Left ventricle myocardium inferior (tissue), 1 donor: ENCODE measurements at regions not wholly inside any gene's neighbourhood (a gene's known extent, or its start where the extent isn't known, plus 50 kb on each side); places are given as distances from the start of the nearest gene placed in this dataset.

ENCODE experiments used
- DNase-seq: peaks from one replicate; pipeline ENCODE4 v3.0.0-alpha.2; 2020
- H3K27ac ChIP-seq: fragments of 200-600 bp; replicated peaks from 2 replicates; pipeline ENCODE4 v1.8.0; 2021
- H3K27me3 ChIP-seq: fragments of 200-600 bp; 2 replicates; pipeline ENCODE4 v1.8.0; 2021; ENCODE audit warnings: low read depth
- H3K36me3 ChIP-seq: fragments of 200-600 bp; 2 replicates; pipeline ENCODE4 v1.8.0; 2021
- H3K4me1 ChIP-seq: fragments of 200-600 bp; 2 replicates; pipeline ENCODE4 v1.8.0; 2021
- H3K4me3 ChIP-seq: fragments of 200-600 bp; 2 replicates; pipeline ENCODE4 v1.8.0; 2021; ENCODE audit warnings: mild to moderate bottlenecking, moderate library complexity
- H3K9me3 ChIP-seq: fragments of 200-600 bp; replicated peaks from 2 replicates; pipeline ENCODE4 v1.8.0; 2021
- intact Hi-C: fragments of 100-400 bp; cut with micrococcal nuclease; formaldehyde crosslinking; loops from one replicate; pipeline ENCODE4 v1.11.0; 2022
- TF ChIP-seq, protein P1 (sequence below): fragments of 200-600 bp; IDR thresholded peaks from 2 replicates; pipeline ENCODE4 v1.8.0; 2021; ENCODE audit warnings: antibody characterized with exemption, mild to moderate bottlenecking, borderline replicate concordance
- donor health status: DM: no; HTN: yes; CAD: no; lungs with severe emphysema.

DNA sequence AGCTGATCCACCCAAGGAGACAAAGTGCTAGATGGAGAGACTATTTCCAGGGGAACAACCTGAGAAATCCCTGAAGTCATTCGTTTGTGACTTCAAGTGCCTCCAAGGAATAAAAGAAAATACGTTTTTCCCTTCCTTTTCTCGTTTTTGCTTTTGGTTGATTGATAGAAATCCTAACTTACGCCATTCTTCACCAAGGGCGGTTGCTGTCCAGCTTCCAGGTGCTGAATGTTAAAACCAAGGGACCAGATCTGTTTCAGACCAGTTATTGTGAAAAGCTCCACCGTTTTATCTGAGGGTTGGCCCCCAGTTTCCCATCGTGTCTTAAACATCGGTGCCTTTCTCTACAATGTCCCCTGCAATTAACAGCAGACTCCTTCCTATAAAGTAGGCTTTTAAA, 600.7 kb upstream of the SGCD start:
- no peak overlapping the region for H3K27ac ChIP-seq
- H3K36me3 ChIP-seq, result no peaks in the 10 kb centered on the region
- DNase-seq, result no peak
- H3K9me3 ChIP-seq, result no peaks in the 10 kb centered on the region
- intact Hi-C loops, result no loop called here
- no peak overlapping the region for H3K4me3 ChIP-seq
- TF ChIP-seq, protein P1, sequence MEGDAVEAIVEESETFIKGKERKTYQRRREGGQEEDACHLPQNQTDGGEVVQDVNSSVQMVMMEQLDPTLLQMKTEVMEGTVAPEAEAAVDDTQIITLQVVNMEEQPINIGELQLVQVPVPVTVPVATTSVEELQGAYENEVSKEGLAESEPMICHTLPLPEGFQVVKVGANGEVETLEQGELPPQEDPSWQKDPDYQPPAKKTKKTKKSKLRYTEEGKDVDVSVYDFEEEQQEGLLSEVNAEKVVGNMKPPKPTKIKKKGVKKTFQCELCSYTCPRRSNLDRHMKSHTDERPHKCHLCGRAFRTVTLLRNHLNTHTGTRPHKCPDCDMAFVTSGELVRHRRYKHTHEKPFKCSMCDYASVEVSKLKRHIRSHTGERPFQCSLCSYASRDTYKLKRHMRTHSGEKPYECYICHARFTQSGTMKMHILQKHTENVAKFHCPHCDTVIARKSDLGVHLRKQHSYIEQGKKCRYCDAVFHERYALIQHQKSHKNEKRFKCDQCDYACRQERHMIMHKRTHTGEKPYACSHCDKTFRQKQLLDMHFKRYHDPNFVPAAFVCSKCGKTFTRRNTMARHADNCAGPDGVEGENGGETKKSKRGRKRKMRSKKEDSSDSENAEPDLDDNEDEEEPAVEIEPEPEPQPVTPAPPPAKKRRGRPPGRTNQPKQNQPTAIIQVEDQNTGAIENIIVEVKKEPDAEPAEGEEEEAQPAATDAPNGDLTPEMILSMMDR, result no peak
- H3K27me3 ChIP-seq, result peaks cover 57% of the 10 kb centered on the region
- H3K4me1 ChIP-seq, result peaks cover 23% of the 10 kb centered on the region

DNA sequence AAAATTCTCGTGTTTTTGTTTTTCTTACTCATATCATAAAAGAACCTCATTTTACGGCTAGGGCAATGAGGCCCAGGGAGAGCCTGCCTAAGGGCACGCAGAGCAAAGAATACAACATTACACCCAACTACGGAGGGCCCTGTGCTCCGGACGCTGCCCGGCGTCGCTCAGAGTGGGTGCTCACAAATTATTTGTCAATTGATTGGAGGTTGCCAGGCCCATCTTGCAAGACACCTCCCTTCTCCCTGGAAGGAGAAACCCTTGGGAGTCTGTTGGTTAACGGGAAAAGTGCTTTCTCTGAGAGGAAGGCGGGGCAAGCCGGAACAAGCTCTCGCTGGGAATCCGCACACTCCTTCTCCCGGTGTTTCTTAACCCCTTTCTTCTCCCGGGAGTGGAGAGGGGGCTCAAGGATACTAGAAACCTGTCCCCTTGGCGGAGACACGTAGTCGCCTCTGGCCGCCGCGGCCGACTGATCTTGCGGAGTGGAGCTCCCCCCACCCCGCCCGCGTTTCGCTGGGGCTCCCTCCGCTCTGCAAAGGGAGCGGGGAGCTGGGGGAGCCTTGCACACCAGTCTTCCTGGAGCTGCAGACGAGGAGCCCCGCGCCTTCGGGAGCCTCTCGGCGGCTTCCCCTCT, 599.3 kb upstream of the SGCD start:
- intact Hi-C loops, result no loop called here
- no peaks in the 10 kb centered on the region for H3K9me3 ChIP-seq
- peaks cover 34% of the 10 kb centered on the region for H3K4me1 ChIP-seq
- no peaks in the 10 kb centered on the region for H3K36me3 ChIP-seq
- peak overlapping the region; percentile 71 for H3K4me3 ChIP-seq
- H3K27me3 ChIP-seq, result peaks cover 62% of the 10 kb centered on the region
- no peak for DNase-seq
- TF ChIP-seq, protein P1, result no peak
- H3K27ac ChIP-seq, result peak overlapping the region; percentile 93

DNA sequence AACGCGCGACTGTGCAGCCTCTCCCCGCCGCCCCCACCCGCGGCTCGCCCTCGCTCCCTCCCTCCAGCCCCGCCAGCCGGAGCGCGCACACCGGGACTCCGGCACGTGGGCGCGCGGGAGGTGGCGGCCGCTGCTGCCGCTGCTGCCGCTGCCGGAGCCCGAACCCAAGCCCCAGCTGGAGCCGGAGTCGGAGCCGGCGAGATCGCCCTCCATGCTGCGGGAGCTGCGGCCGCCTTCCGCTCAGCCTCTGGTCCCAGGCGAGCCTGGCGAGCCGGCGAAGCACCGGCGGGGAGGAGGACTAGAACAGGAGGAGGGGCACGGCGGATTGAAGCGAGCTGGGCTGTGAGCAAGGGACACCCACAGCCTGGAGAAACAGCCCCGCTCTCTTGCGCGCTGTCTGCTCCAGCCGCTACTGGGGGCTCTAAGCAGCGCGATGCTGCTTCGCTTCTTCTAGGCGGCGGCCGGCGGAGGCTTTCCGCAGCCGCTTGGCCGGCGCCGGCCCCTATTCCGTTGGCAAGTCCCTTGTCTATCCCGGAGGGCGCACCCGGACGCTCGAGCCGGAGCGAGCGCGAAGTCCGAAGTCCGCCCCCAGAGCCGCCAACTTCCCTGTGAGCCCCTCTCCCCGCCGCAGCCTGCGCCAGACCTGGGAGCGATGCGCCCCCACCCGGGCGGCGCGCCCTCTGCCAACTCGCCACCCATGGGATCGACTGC, 598.7 kb upstream of the SGCD start:
- Histone ChIP-seq H3K4me1 (peaks cover 34% of the 10 kb centered on the region), H3K36me3 (no peaks in the 10 kb centered on the region), H3K9me3 (no peaks in the 10 kb centered on the region), H3K27me3 (peaks cover 57% of the 10 kb centered on the region), H3K4me3 (peak overlapping the region; percentile 71), H3K27ac (peak overlapping the region; percentile 93)
- intact Hi-C loops, result no loop called here
- TF ChIP-seq, protein P1, result peak; percentile 24
- peak; percentile 69 for DNase-seq

DNA sequence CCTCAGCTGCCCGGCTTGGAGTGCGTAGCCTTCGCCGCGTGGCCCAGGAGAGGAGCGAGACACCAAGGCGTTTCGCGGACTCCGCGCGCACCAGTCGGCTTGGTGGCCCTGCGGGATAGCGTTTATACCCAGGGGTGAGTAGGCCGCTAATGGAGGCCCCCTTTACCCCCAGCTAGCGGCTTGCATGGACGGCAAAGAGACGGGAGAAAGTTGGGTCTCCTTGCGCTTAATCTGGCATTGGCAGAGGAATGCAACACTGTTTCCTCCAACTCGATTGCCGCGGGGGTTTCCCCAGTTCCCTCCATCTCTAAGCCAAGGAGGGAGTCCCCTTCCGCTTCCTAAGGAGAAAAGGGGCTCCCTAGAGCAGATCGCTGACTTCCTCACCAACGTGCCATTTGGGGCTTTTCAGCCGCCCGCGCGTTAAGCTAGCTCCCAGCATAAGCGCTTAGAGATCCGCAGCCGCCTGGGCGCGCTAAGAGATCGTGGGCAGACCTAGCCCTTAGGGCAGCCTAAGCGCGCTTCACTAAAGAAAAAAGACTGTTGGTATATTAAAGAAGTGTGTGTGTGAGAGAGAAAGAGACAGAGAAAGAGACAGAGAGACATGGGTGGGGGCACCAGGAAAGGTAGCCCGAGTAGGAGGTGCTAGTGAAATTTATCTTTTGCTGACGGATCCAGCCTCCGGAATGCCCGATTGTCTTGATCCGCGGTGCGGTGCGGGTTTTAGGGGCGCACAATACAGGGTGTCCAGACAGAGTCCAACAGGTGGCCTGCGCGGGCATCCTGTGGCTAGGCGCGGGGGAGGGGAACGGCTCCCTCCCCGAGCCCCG, 597.9 kb upstream of the SGCD start:
- TF ChIP-seq, protein P1, result no peak
- DNase-seq, result peak; percentile 42
- intact Hi-C loops, result no loop called here
- Histone ChIP-seq H3K4me3 (peak overlapping the region; percentile 71), H3K27me3 (peaks cover 55% of the 10 kb centered on the region), H3K9me3 (no peaks in the 10 kb centered on the region), H3K36me3 (no peaks in the 10 kb centered on the region), H3K4me1 (peaks cover 41% of the 10 kb centered on the region), H3K27ac (peak overlapping the region; percentile 93)

DNA sequence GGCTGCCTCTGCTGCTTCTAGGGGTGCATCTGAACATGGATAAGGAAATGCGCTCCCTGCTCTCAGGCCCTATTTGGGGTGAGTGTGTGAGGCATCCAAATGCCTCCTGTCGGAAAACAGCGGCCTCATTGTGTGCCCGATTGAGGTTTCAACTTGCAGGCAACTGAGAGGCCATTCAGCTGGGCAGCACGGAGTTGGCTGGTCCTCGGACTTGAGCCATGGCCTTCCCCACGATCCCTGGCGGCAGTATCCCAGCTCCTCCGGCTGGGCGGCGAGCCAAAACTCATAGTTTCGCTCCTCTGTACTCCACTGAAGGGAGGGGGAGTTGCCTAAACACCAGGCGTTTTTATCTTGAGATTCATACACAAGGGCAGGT, 597.3 kb upstream of the SGCD start:
- no peaks in the 10 kb centered on the region for H3K9me3 ChIP-seq
- H3K4me1 ChIP-seq, result peaks cover 47% of the 10 kb centered on the region
- DNase-seq, result peak; percentile 77
- TF ChIP-seq, protein P1, result no peak
- H3K27ac ChIP-seq, result peak overlapping the region; percentile 93
- H3K36me3 ChIP-seq, result no peaks in the 10 kb centered on the region
- peak overlapping the region; percentile 71 for H3K4me3 ChIP-seq
- intact Hi-C loops, result no loop called here
- H3K27me3 ChIP-seq, result peaks cover 55% of the 10 kb centered on the region
